ENCODE measurements at regions not wholly inside any gene's neighbourhood (a gene's known extent, or its start where the extent isn't known, plus 50 kb on each side); places are given as distances from the start of the nearest gene placed in this dataset.

GRCh38 chr4:107402291-107402690 is 317.7 kb downstream of the PAPSS1 start:
- Histone ChIP-seq H3K36me3 (replicated peaks) (no peaks in the 10 kb centered on the region), H3K27ac (no peak overlapping the region), H3K27me3 (replicated peaks) (no peaks in the 10 kb centered on the region), H3K4me3 (ENCODE audit: low read depth, low read length) (no peak overlapping the region)
- no peak for DNase-seq
- in situ Hi-C loops (cut with HindIII; ENCODE audit: low pct_ligation_motif_present, low sequenced_read_pairs): no loop called here
- no peak for TF ChIP-seq CTCF (IDR thresholded peaks at IDR 0.05; ENCODE audit: low read depth, low read length, missing control alignments)

DNA sequence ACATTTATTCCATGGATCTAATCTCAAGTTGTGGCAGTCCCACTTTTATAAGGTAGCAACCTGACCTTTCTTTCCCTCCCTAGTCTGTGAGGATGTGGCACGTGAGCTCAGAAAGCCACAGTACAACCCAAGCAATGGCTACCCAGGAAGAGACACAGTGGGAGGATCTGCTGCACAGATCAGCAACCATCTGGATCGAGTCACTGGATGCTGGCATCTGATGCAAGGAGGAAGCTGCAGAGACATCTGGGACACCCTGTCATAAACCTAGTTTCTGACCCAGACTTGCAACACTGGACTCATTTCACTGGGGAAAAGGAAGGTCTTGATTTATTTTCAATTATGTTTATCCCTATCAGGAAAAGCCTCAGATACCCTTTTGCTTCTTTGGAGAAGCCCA is 327.1 kb downstream of the PAPSS1 start:
- DNase-seq: no peak
- in situ Hi-C loops (cut with HindIII; ENCODE audit: low pct_ligation_motif_present, low sequenced_read_pairs): no loop called here
- TF ChIP-seq CTCF (IDR thresholded peaks at IDR 0.05; ENCODE audit: low read depth, low read length, missing control alignments): no peak
- no peaks in the 10 kb centered on the region for H3K27me3 ChIP-seq (replicated peaks)
- no peak overlapping the region for H3K27ac ChIP-seq
- no peak overlapping the region for H3K4me3 ChIP-seq (ENCODE audit: low read depth, low read length)
- no peaks in the 10 kb centered on the region for H3K36me3 ChIP-seq (replicated peaks)

DNA sequence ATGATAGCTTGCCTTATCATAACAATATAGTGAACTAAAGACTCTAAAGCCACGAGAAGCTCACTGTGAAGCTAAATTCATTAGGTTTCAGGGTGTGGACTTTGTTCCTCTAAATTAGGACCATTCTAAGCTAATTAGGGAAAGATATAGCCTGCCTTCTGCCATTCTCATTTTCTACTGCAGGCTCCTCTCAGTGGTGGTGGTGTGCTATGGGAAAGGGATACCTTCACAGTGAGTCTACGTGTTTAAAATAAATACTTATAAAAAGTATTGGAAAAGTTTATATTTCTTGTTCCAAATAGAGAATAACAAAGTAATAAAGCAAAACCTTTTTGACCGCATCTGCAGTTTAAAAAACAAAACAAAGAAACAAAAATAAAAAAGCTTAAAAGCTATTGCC is 327.7 kb downstream of the PAPSS1 start:
- in situ Hi-C loops (cut with HindIII; ENCODE audit: low pct_ligation_motif_present, low sequenced_read_pairs): no loop called here
- Histone ChIP-seq H3K4me3 (ENCODE audit: low read depth, low read length) (no peak overlapping the region), H3K27ac (no peak overlapping the region), H3K27me3 (replicated peaks) (no peaks in the 10 kb centered on the region), H3K36me3 (replicated peaks) (no peaks in the 10 kb centered on the region)
- no peak for DNase-seq
- no peak for TF ChIP-seq CTCF (IDR thresholded peaks at IDR 0.05; ENCODE audit: low read depth, low read length, missing control alignments)

DNA sequence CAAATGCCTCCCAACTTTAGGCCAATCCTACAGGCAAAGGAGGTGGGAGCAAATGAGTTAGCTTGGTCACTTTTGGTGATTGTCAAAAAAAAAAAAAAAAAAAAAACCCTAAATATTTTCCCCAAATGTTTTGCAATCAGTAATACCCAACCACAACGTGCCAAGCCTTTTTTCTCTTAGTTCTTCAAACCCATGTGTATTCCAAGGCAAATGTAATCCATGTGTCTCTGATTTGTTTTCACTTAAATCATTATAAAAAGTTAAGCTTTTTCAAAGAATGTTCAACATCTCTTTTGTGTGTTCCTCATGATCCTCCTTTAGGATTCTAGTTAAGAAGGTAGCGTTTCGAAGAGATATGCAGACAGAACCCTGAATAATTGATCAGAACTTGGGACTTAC is 328.4 kb downstream of the PAPSS1 start:
- H3K4me3 ChIP-seq (ENCODE audit: low read depth, low read length): no peak overlapping the region
- in situ Hi-C loops (cut with HindIII; ENCODE audit: low pct_ligation_motif_present, low sequenced_read_pairs): no loop called here
- no peak for DNase-seq
- TF ChIP-seq CTCF (IDR thresholded peaks at IDR 0.05; ENCODE audit: low read depth, low read length, missing control alignments): no peak
- no peaks in the 10 kb centered on the region for H3K27me3 ChIP-seq (replicated peaks)
- H3K36me3 ChIP-seq (replicated peaks): no peaks in the 10 kb centered on the region
- H3K27ac ChIP-seq: no peak overlapping the region

- Histone ChIP-seq H3K27me3 (replicated peaks) (no peaks in the 10 kb centered on the region), H3K27ac (no peak overlapping the region), H3K36me3 (replicated peaks) (no peaks in the 10 kb centered on the region), H3K4me3 (ENCODE audit: low read depth, low read length) (no peak overlapping the region)
- TF ChIP-seq CTCF (IDR thresholded peaks at IDR 0.05; ENCODE audit: low read depth, low read length, missing control alignments): no peak
- no peak for DNase-seq
- in situ Hi-C loops (cut with HindIII; ENCODE audit: low pct_ligation_motif_present, low sequenced_read_pairs): no loop called here
These were observed 328.9 kb downstream of the PAPSS1 start for GRCh38 chr4:107391009-107391629.

- no peak overlapping the region for H3K27ac ChIP-seq
- DNase-seq: no peak
- H3K27me3 ChIP-seq (replicated peaks): no peaks in the 10 kb centered on the region
- H3K36me3 ChIP-seq (replicated peaks): no peaks in the 10 kb centered on the region
- H3K4me3 ChIP-seq (ENCODE audit: low read depth, low read length): no peak overlapping the region
- in situ Hi-C loops (cut with HindIII; ENCODE audit: low pct_ligation_motif_present, low sequenced_read_pairs): no loop called here
- no peak for TF ChIP-seq CTCF (IDR thresholded peaks at IDR 0.05; ENCODE audit: low read depth, low read length, missing control alignments)
These were observed 330.1 kb downstream of the PAPSS1 start for GRCh38 chr4:107389965-107390364.
